OCI-LY3 (cell line): ENCODE measurements at regions not wholly inside any gene's neighbourhood (a gene's known extent, or its start where the extent isn't known, plus 50 kb on each side); places are given as distances from the start of the nearest gene placed in this dataset.

Source experiments
- H2AFZ ChIP-seq: fragments of 200-600, 300-600 bp; shearing (Covaris generic); 2 replicates; pipeline ENCODE4 v1.6.0; 2014; ENCODE audit warnings: antibody characterized with exemption, low read depth, low read length
- H3K27ac ChIP-seq: fragments of 200-600, 300-600 bp; sonication (generic); 2 replicates; pipeline ENCODE4 v1.5.1; 2014; ENCODE audit warnings: mild to moderate bottlenecking, low read length, moderate library complexity, mixed read lengths
- H3K27me3 ChIP-seq: fragments of 200-600, 300-600 bp; sonication (generic); 2 replicates; pipeline ENCODE4 v1.6.1; 2014; ENCODE audit warnings: low read depth, low read length, mixed read lengths
- H3K36me3 ChIP-seq: fragments of 200-600, 300-600 bp; sonication (generic); replicated peaks from 2 replicates; pipeline ENCODE3; 2014; ENCODE audit warnings: low read depth, low read length, mixed read lengths
- H3K4me1 ChIP-seq: fragments of 300-600, 200-600 bp; sonication (generic); 2 replicates; pipeline ENCODE4 v1.6.1; 2014; ENCODE audit warnings: low read length, mixed read lengths
- H3K4me2 ChIP-seq: fragments of 200-600, 300-600 bp; sonication (generic); 2 replicates; pipeline ENCODE4 v1.6.1; 2014; ENCODE audit warnings: low read length, mixed read lengths
- H3K4me3 ChIP-seq: fragments of 300-600, 200-600 bp; sonication (generic); 2 replicates; pipeline ENCODE4 v1.5.1; 2014; ENCODE audit warnings: antibody characterized with exemption, mild to moderate bottlenecking, low read length, moderate library complexity
- H3K79me2 ChIP-seq: fragments of 300-600, 200-600 bp; shearing (Covaris generic); 2 replicates; pipeline ENCODE4 v1.6.1; 2014; ENCODE audit warnings: mild to moderate bottlenecking, low read length, mixed read lengths
- H3K9ac ChIP-seq: fragments of 300-600, 200-600 bp; shearing (Covaris generic); 2 replicates; pipeline ENCODE4 v1.6.0; 2014; ENCODE audit warnings: mild to moderate bottlenecking, low read length, moderate library complexity
- H3K9me3 ChIP-seq: fragments of 200-600, 300-600 bp; shearing (Covaris generic); 2 replicates; pipeline ENCODE4 v1.6.1; 2014; ENCODE audit warnings: low read length, mixed read lengths; ENCODE audit not compliant: insufficient read depth
- H4K20me1 ChIP-seq: fragments of 200-600, 300-600 bp; sonication (generic); 2 replicates; pipeline ENCODE4 v1.6.1; 2016; ENCODE audit warnings: low read length, mixed read lengths; ENCODE audit not compliant: insufficient read depth
- CTCF ChIP-seq: fragments of 200-600, 300-600 bp; sonication (generic); IDR thresholded peaks from 2 replicates; pipeline ENCODE4 v1.5.1; 2014; ENCODE audit warnings: antibody characterized with exemption, low read length, low read depth
- EZH2phosphoT487 ChIP-seq: fragments of 200-600 bp; shearing (Covaris generic); IDR thresholded peaks from 2 replicates; pipeline ENCODE4 v1.6.1; 2018; ENCODE audit warnings: antibody characterized with exemption, mixed run types, low read depth

GRCh38 chr11:122505304-122506006 is 150.1 kb upstream of the UBASH3B start:
- Histone ChIP-seq H3K9ac (no peak overlapping the region), H3K9me3 (no peaks in the 10 kb centered on the region), H4K20me1 (no peaks in the 10 kb centered on the region), H2AFZ (peak overlapping the region; percentile 50; the same call in 1 of the 2 replicates), H3K27me3 (peaks cover 48% of the 10 kb centered on the region), H3K4me2 (peak overlapping the region; percentile 58), H3K4me3 (peak overlapping the region; percentile 55), H3K27ac (no peak overlapping the region), H3K79me2 (no peaks in the 10 kb centered on the region), H3K36me3 (no peaks in the 10 kb centered on the region), H3K4me1 (peaks cover 7% of the 10 kb centered on the region)
- no peak for TF ChIP-seq EZH2phosphoT487
- peak; percentile 93 for TF ChIP-seq CTCF

- H4K20me1 ChIP-seq, result no peaks in the 10 kb centered on the region
- peaks cover 11% of the 10 kb centered on the region for H3K27me3 ChIP-seq
- no peaks in the 10 kb centered on the region for H3K36me3 ChIP-seq
- no peak overlapping the region for H3K4me2 ChIP-seq
- no peak overlapping the region for H3K9ac ChIP-seq
- H3K79me2 ChIP-seq, result no peaks in the 10 kb centered on the region
- H2AFZ ChIP-seq, result no peak overlapping the region
- no peak overlapping the region for H3K4me3 ChIP-seq
- no peak for TF ChIP-seq EZH2phosphoT487
- no peak for TF ChIP-seq CTCF
- H3K4me1 ChIP-seq, result no peaks in the 10 kb centered on the region
- no peaks in the 10 kb centered on the region for H3K9me3 ChIP-seq
- H3K27ac ChIP-seq, result no peak overlapping the region
Observed at GRCh38 chr11:122494221-122494620, 161.3 kb upstream of the UBASH3B start.

GRCh38 chr11:122491509-122491908 is 164.0 kb upstream of the UBASH3B start:
- no peak overlapping the region for H3K4me2 ChIP-seq
- H3K4me1 ChIP-seq, result no peaks in the 10 kb centered on the region
- TF ChIP-seq CTCF, result no peak
- TF ChIP-seq EZH2phosphoT487, result no peak

GRCh38 chr11:122488892-122489706 is 166.4 kb upstream of the UBASH3B start:
- Histone ChIP-seq H3K27ac (no peak overlapping the region), H3K79me2 (no peaks in the 10 kb centered on the region), H3K4me2 (no peak overlapping the region), H3K27me3 (no peaks in the 10 kb centered on the region), H4K20me1 (no peaks in the 10 kb centered on the region), H3K4me3 (no peak overlapping the region), H3K4me1 (no peaks in the 10 kb centered on the region), H3K36me3 (no peaks in the 10 kb centered on the region), H3K9ac (no peak overlapping the region), H2AFZ (no peak overlapping the region), H3K9me3 (no peaks in the 10 kb centered on the region)
- TF ChIP-seq CTCF, result no peak
- TF ChIP-seq EZH2phosphoT487, result no peak

More at GRCh38 chr11:122491509-122491908, 164.0 kb upstream of the UBASH3B start:
- no peaks in the 10 kb centered on the region for H4K20me1 ChIP-seq
- H3K36me3 ChIP-seq, result no peaks in the 10 kb centered on the region
- no peak overlapping the region for H2AFZ ChIP-seq
- H3K4me3 ChIP-seq, result no peak overlapping the region
- no peak overlapping the region for H3K27ac ChIP-seq
- H3K27me3 ChIP-seq, result no peaks in the 10 kb centered on the region
- no peak overlapping the region for H3K9ac ChIP-seq
- H3K79me2 ChIP-seq, result no peaks in the 10 kb centered on the region
- no peaks in the 10 kb centered on the region for H3K9me3 ChIP-seq
